ENCODE measurements at regions not wholly inside any gene's neighbourhood (a gene's known extent, or its start where the extent isn't known, plus 50 kb on each side); places are given as distances from the start of the nearest gene placed in this dataset.

DNA sequence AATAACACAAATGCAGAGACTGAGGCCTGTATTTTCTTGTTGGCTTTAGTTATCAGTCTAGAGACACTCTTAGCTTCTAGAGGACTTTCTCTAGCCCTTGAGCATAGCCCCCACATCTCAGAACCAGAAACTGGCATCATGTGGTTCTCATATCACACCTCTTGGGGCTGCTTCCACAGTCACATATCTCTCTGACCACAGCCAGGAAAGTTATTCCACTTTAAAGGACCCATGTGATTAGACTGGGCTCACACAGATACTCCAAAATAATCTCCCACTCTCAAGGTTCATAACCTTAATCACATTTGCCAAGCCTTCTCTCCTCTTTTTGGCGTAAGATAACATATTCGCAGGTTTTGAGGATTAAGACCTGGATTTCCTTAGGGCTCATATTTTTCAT, 846.9 kb upstream of the MIR17HG start:
- Histone ChIP-seq H3K9me3 (ENCODE audit: control insufficient read depth, insufficient read depth, low read depth, low read length) (no peaks in the 10 kb centered on the region), H3K27ac (ENCODE audit: extremely low read depth, low read depth, low read length) (no peak overlapping the region), H3K4me1 (ENCODE audit: control insufficient read depth, insufficient read depth, low read length) (no peaks in the 10 kb centered on the region), H3K4me3 (ENCODE audit: low read depth, low read length) (no peak overlapping the region), H3K36me3 (ENCODE audit: control insufficient read depth in 2 of 2, insufficient read depth in 1 of 2, low read length in 2 of 2) (no peaks in the 10 kb centered on the region)
- ChIA-PET CTCF (no interaction called here), POLR2A (no interaction called here)
- TF ChIP-seq ZBTB1 (tag by site-specific recombination; IDR thresholded peaks at IDR 0.05) = no peak
- no peak for TF ChIP-seq ZNF274 (IDR thresholded peaks at IDR 0.05; ENCODE audit: low read length)
- TF ChIP-seq ZNF274 (tag by site-specific recombination; IDR thresholded peaks at IDR 0.05; ENCODE audit: borderline replicate concordance) = no peak
- TF ChIP-seq HOXA7 (CRISPR knock-in tag; IDR thresholded peaks at IDR 0.05; ENCODE audit: borderline replicate concordance) = no peak
- TF ChIP-seq ZNF530 (tag by site-specific recombination; IDR thresholded peaks at IDR 0.05; ENCODE audit: low read depth) = no peak
- no peak for TF ChIP-seq GLI4 (tag by site-specific recombination; IDR thresholded peaks at IDR 0.05)
- TF ChIP-seq, protein P1, sequence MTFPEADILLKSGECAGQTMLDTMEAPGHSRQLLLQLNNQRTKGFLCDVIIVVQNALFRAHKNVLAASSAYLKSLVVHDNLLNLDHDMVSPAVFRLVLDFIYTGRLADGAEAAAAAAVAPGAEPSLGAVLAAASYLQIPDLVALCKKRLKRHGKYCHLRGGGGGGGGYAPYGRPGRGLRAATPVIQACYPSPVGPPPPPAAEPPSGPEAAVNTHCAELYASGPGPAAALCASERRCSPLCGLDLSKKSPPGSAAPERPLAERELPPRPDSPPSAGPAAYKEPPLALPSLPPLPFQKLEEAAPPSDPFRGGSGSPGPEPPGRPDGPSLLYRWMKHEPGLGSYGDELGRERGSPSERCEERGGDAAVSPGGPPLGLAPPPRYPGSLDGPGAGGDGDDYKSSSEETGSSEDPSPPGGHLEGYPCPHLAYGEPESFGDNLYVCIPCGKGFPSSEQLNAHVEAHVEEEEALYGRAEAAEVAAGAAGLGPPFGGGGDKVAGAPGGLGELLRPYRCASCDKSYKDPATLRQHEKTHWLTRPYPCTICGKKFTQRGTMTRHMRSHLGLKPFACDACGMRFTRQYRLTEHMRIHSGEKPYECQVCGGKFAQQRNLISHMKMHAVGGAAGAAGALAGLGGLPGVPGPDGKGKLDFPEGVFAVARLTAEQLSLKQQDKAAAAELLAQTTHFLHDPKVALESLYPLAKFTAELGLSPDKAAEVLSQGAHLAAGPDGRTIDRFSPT (tag by site-specific recombination; IDR thresholded peaks at IDR 0.05) = no peak
- no peak for TF ChIP-seq ZFP69B (tag by site-specific recombination; IDR thresholded peaks at IDR 0.05)
- TF ChIP-seq SP2 (tag by site-specific recombination; IDR thresholded peaks at IDR 0.05) = no peak
- no peak for TF ChIP-seq ZNF626 (tag by site-specific recombination; IDR thresholded peaks at IDR 0.05)
- TF ChIP-seq ZBTB8A (tag by site-specific recombination; IDR thresholded peaks at IDR 0.05) = no peak
- TF ChIP-seq ZNF677 (tag by site-specific recombination; IDR thresholded peaks at IDR 0.05) = no peak
- TF ChIP-seq, protein P2, sequence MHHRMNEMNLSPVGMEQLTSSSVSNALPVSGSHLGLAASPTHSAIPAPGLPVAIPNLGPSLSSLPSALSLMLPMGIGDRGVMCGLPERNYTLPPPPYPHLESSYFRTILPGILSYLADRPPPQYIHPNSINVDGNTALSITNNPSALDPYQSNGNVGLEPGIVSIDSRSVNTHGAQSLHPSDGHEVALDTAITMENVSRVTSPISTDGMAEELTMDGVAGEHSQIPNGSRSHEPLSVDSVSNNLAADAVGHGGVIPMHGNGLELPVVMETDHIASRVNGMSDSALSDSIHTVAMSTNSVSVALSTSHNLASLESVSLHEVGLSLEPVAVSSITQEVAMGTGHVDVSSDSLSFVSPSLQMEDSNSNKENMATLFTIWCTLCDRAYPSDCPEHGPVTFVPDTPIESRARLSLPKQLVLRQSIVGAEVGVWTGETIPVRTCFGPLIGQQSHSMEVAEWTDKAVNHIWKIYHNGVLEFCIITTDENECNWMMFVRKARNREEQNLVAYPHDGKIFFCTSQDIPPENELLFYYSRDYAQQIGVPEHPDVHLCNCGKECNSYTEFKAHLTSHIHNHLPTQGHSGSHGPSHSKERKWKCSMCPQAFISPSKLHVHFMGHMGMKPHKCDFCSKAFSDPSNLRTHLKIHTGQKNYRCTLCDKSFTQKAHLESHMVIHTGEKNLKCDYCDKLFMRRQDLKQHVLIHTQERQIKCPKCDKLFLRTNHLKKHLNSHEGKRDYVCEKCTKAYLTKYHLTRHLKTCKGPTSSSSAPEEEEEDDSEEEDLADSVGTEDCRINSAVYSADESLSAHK (tag by site-specific recombination; IDR thresholded peaks at IDR 0.05) = no peak
- no peak for TF ChIP-seq ZNF133 (tag by site-specific recombination; IDR thresholded peaks at IDR 0.05)
- TF ChIP-seq ZNF473 (tag by site-specific recombination; IDR thresholded peaks at IDR 0.05) = no peak

DNA sequence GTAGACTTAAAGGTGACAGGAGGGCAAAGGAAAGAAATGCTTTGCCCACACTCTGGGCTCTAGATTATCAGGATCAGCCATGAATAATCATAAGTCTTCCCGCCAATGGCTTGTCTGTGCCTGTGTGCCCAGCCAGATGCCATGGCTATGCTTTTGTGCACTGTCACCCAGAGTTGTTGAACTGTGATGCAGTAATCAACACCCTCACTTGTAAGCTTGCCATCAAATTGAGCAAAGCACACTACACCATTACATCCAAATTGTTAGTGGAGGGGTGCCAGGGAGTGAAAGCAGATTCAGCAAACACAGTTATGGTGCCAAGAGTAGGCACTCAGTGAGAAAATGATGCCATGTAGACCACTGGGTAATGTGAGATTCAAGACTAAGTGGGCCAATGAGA, 845.3 kb upstream of the MIR17HG start:
- POLR2A ChIA-PET = no interaction called here
- no peaks in the 10 kb centered on the region for H3K36me3 ChIP-seq (ENCODE audit: control insufficient read depth in 2 of 2, insufficient read depth in 1 of 2, low read length in 2 of 2)
- H3K4me1 ChIP-seq (ENCODE audit: control insufficient read depth, insufficient read depth, low read length) = no peaks in the 10 kb centered on the region
- no peak overlapping the region for H3K27ac ChIP-seq (ENCODE audit: extremely low read depth, low read depth, low read length)
- TF ChIP-seq SALL2 (tag by site-specific recombination; IDR thresholded peaks at IDR 0.05; ENCODE audit: borderline replicate concordance) = no peak
- TF ChIP-seq ZNF169 (tag by site-specific recombination; IDR thresholded peaks at IDR 0.05) = no peak
- TF ChIP-seq, protein P3, sequence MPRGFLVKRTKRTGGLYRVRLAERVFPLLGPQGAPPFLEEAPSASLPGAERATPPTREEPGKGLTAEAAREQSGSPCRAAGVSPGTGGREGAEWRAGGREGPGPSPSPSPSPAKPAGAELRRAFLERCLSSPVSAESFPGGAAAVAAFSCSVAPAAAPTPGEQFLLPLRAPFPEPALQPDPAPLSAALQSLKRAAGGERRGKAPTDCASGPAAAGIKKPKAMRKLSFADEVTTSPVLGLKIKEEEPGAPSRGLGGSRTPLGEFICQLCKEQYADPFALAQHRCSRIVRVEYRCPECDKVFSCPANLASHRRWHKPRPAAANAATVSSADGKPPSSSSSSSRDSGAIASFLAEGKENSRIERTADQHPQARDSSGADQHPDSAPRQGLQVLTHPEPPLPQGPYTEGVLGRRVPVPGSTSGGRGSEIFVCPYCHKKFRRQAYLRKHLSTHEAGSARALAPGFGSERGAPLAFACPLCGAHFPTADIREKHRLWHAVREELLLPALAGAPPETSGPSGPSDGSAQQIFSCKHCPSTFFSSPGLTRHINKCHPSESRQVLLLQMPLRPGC (tag by site-specific recombination; IDR thresholded peaks at IDR 0.05) = no peak
- no peak for TF ChIP-seq TCF7L2 (IDR thresholded peaks at IDR 0.05; ENCODE audit: borderline replicate concordance, low read depth, low read length)
- no peak for TF ChIP-seq ZNF239 (tag by site-specific recombination; IDR thresholded peaks at IDR 0.05)
- no peak for TF ChIP-seq ZNF341 (tag by site-specific recombination; IDR thresholded peaks at IDR 0.05; ENCODE audit: low read depth)
- TF ChIP-seq, protein P4, sequence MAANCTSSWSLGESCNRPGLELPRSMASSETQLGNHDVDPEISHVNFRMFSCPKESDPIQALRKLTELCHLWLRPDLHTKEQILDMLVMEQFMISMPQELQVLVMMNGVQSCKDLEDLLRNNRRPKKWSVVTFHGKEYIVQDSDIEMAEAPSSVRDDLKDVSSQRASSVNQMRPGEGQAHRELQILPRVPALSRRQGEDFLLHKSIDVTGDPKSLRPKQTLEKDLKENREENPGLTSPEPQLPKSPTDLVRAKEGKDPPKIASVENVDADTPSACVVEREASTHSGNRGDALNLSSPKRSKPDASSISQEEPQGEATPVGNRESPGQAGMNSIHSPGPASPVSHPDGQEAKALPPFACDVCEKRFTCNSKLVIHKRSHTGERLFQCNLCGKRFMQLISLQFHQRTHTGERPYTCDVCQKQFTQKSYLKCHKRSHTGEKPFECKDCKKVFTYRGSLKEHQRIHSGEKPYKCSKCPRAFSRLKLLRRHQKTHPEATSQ (tag by site-specific recombination; IDR thresholded peaks at IDR 0.05) = no peak
- TF ChIP-seq ZFHX2 (tag by site-specific recombination; conservative IDR thresholded peaks at IDR 0.05) = no peak
- no peak for TF ChIP-seq YY2 (tag by site-specific recombination; IDR thresholded peaks at IDR 0.05)
- TF ChIP-seq ZNF560 (tag by site-specific recombination; IDR thresholded peaks at IDR 0.05; ENCODE audit: borderline replicate concordance) = no peak
- TF ChIP-seq, protein P5, sequence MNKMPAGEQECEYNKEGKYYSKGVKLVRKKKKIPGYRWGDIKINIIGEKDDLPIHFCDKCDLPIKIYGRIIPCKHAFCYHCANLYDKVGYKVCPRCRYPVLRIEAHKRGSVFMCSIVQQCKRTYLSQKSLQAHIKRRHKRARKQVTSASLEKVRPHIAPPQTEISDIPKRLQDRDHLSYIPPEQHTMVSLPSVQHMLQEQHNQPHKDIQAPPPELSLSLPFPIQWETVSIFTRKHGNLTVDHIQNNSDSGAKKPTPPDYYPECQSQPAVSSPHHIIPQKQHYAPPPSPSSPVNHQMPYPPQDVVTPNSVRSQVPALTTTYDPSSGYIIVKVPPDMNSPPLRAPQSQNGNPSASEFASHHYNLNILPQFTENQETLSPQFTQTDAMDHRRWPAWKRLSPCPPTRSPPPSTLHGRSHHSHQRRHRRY (tag by site-specific recombination; IDR thresholded peaks at IDR 0.05) = no peak
- TF ChIP-seq ZBTB17 (tag by site-specific recombination; IDR thresholded peaks at IDR 0.05) = no peak
- TF ChIP-seq ZNF16 (tag by site-specific recombination; IDR thresholded peaks at IDR 0.05; ENCODE audit: low read depth) = no peak
- H3K4me3 ChIP-seq (ENCODE audit: low read depth, low read length) = no peak overlapping the region
- CTCF ChIA-PET = interaction anchor here (0.5 kb wide), 1 partner anchor 353 kb away, joined by 3 read pairs; no protein-coding TSS in a partner anchor
- no peaks in the 10 kb centered on the region for H3K9me3 ChIP-seq (ENCODE audit: control insufficient read depth, insufficient read depth, low read depth, low read length)

Data from HEK293 (cell line).